Adipose tissue (tissue), 3 donors: ENCODE measurements at regions not wholly inside any gene's neighbourhood (a gene's known extent, or its start where the extent isn't known, plus 50 kb on each side); places are given as distances from the start of the nearest gene placed in this dataset.
"Not testable (repeated sequence)": the region's sequence is repeated elsewhere in the genome, so short reads cannot be mapped to it uniquely, and the experiment has no call there.

Experiments used
- H3K27ac ChIP-seq: one replicate; pipeline ENCODE4 v1.5.1; 2013; ENCODE audit warnings: low read depth, low read length
- WGBS, 3 donors: extraction: QIAGEN DNeasy Blood & Tissue Kit; methylation state at CpG; one replicate each; pipeline ENCODE4 v1.1.7; 2013; 5-methylcytosine and 5-hydroxymethylcytosine counted together
- donor health status: healthy with polysubstance abuse.
- donor health status: Bipolar disorder and iron deficiency.
- donor health status: healthy.

GRCh38 chr20:4490606-4491280, 195.5 kb upstream of the PRNP start:
- 44 to 51% (median 49%) methylated on average over 6 of the region's 6 CpGs for WGBS, 3 donors
- no peak overlapping the region for H3K27ac ChIP-seq

DNA sequence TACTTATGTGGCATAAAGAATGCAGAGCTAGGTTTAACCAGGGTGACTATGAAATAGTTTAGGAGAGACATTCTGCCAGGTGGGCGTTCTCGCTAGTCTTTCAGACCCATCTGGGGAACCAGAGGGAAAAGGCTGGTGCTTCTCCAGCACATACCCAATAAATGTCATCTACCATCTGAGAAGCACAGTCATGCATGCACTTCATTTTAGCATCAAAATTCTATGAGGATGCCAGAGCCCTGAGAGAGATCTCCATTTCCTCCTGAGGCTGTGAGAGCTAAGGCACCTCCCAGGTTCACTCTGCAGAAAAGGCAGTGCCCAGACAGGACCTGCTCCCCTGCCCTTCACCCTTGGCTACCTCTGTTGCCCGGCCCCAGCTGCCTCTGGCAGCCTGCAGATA, 196.2 kb upstream of the PRNP start:
- no peak overlapping the region for H3K27ac ChIP-seq
- 76 to 96% (median 85%) methylated on average over 3 of the region's 3 CpGs for WGBS, 3 donors

DNA sequence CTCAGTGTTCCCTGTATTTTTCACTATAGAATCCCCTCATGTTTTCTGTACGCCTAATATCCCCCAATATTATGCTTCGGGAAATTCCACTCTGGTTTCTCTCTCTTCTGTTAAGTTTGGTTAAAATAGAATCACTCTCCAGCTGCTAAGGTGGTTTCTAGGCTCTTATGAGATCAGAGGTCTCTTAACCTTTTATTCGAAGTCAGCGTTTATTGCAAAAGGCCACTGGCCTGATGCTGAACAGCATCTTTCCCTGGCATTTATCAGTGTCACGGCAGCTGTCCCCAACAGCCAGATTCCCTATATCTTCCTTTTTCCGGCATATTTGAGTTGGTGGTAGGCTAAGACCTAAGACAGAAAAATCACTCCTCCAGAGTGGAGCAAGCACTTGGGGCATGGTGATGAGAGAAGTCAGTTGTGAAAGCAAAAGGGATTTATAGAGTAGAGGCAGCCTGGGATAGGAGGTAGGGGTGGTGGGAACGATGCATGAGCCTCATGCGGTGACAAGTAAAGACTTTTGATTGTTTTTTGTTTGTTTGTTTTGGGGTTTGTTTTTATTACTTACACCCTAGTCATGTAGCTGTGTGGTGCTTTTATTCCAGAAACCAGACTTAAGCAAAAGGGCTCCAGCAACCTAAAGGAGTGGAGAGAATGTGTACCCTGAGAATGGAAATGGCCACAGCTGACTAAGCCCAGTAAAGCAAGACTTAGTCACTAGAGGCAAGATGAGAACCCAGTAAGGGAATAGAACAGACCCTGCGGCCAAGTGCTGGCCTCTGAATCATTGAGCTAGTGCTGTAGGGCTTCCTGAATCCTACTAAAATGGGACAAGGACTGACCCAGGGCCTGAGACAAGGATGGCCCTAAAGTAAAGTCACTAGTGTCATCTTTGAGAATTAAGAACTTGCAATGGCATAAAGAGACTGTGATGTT, 197.6 kb upstream of the PRNP start:
- 77 to 92% (median 91%) methylated on average over 9 of the region's 9 CpGs for WGBS, 3 donors
- no peak overlapping the region for H3K27ac ChIP-seq

- WGBS, 3 donors = 57 to 59% (median 59%) methylated on average over 5 of the region's 5 CpGs
- no peak overlapping the region for H3K27ac ChIP-seq
These were observed 201.8 kb upstream of the PRNP start for GRCh38 chr20:4484379-4484997.

DNA sequence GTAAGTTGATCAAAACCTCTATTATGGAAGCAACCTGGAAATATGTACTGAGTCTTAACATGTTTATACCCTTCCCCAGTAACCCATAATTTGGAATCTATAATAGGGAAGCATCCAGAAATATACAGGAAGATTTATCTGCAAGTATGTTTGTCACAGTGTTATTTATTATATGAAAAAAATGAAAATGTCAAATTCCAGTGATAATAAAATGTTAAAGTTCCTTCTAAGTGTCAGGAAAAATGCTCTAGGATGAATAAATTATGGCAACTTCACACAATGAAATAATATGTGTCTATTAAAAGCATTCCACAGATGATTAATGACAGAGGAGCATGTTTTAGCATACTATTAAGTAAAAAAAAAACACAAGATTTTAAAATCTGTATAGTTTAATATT, 202.3 kb upstream of the PRNP start:
- no peak overlapping the region for H3K27ac ChIP-seq

DNA sequence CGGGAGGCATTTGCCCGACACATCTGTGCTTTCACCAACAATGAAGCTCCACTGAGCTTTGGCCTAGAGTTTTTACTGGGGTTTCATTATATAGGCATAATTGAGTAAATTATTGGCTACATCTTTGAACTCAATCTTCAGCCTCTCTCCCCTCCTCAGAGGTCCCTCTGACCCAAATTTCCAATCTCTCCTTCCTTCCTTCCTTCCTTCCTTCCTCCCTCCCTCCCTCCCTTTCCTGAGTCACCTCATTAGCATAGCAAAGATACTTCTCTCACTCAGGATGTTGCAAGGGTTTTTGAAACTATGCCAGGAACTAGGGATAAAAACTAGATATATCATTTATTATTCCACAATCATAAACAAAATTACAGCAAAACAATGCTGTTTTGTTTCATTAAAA, 202.8 kb upstream of the PRNP start:
- WGBS, 3 donors = 64 to 90% (median 76%) methylated on average over 2 of the region's 2 CpGs
- no peak overlapping the region for H3K27ac ChIP-seq

DNA sequence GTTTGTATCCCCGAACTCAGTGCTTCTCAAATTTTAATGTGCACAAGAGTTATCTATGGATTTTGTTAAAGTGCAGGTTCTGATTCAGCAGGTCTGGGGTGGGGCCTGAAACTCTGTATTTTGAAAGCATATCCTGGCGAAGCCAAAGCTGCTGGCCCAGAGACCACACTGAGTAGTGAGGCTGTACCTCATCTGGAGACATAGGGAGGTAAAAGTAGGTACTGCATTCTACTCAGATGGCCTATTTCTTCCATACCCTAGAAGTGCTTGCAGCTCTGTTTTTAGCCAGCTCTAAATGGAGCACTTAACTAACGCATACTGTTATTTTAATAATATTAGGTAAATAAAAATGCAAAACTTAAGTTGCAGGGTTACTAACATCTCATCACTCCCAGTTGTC, 206.2 kb upstream of the PRNP start:
- 67 to 94% (median 82%) methylated on average over 3 of the region's 3 CpGs for WGBS, 3 donors
- no peak overlapping the region for H3K27ac ChIP-seq

DNA sequence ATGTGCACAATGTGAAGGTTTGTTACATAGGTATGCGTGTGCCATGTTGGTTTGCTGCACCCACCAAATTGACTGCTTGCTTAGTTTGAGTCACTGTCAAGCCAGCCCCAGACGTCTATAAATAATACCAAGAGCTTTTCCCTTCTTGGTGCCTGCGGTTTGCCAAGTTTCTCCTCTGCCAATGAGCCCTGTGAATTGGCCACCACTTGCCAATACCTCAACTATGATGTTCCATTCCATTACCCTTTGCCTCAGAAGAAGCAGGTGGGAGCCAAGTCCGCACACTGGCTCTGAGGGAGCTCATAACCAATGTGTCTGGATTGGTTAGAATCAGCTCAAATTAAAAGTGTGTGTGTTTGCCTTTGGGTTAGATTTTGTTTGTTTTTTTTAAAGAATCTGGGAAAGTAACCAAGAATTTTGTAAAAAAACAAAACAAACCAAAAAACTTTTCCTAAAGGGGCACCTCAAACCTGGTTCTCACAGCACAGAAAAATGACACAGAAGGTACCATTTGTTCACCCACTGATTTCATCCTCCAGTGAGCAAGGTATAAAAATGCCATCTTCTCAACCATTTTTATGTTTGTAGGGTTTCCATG, 209.3 kb upstream of the PRNP start:
- no peak overlapping the region for H3K27ac ChIP-seq
- 68 to 83% (median 75%) methylated on average over 4 of the region's 4 CpGs for WGBS, 3 donors

- WGBS, 3 donors = 64 to 83% (median 69%) methylated on average over 2 of the region's 2 CpGs
- no peak overlapping the region for H3K27ac ChIP-seq
These were observed 213.3 kb upstream of the PRNP start for GRCh38 chr20:4472906-4473305.

DNA sequence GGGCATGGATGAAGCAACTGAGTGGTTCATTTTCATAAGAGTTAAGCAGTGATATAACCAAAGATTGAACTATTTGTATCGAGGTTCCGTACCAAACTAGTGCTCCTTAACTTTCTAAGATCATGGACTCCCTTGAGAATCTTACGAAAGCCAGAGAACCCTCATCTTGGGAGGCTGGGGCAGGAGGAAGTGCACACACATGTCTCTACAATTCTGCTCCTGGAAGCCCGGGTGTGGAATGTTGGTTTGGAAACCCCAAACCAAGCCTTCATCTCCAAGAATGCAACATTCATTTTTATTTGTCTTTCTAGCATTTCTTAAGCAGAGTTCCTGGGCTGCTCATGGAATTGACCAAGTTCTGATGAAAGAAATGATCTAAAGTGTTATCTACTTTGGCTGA, 215.0 kb upstream of the PRNP start:
- no peak overlapping the region for H3K27ac ChIP-seq
- WGBS, 3 donors = 63 to 90% (median 89%) methylated on average over 4 of the region's 4 CpGs

GRCh38 chr20:4470375-4470774, 215.9 kb upstream of the PRNP start:
- WGBS, 3 donors = 39 to 43% (median 42%) methylated on average over 3 of the region's 3 CpGs

GRCh38 chr20:4469910-4470309, 216.3 kb upstream of the PRNP start:
- H3K27ac ChIP-seq = no peak overlapping the region
- WGBS, 3 donors = 44 to 66% (median 58%) methylated on average over 4 of the region's 4 CpGs

More at GRCh38 chr20:4470375-4470774, 215.9 kb upstream of the PRNP start:
- H3K27ac ChIP-seq = no peak overlapping the region

DNA sequence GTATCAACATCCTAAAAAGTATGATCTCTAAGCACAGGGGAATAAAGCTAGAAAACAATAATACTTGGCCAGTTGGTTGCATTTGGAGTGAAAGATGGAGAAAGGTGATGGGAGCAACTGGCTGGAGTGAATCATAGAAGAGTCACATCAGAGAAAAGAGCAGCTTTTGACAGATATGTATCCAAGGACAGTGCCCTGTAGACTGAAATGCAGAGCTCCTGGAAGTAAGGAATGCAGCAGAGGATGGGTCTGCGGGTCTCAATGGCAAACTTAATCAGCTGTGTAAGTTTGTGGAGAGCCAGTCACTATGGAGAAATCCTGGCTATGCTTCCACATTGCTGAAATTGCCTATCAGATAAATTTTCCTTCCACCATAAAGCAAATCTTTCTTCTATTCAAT, 218.1 kb upstream of the PRNP start:
- H3K27ac ChIP-seq = no peak overlapping the region
- WGBS, 3 donors = 88 to 100% (median 90%) methylated on average over 1 of the region's 1 CpG

GRCh38 chr20:4465855-4466545, 216.9 kb upstream of the ADRA1D start:
- H3K27ac ChIP-seq = no peak overlapping the region
- 53 to 70% (median 66%) methylated on average over 4 of the region's 4 CpGs for WGBS, 3 donors

DNA sequence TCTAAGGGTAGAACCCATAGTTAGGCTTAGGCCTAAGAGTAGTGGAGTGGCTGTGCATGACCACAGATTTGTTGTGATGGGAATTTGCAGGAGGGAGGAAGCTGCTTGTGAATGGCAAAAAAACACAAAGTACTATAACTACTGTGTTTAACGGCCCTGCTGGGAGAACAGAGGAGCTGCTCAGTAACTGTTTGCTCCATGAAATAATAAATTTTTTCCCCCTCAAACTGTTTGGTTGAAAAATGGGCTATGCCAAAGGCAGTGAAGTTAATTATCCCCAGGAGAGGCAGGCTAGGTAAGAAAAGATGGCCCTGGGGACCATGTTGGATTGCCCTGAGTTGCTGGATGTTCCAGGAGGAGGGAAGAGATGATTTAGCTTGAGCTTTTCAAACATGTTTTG, 216.1 kb upstream of the ADRA1D start:
- whole genome bisulfite sequencing, 3 donors = 47 to 65% (median 58%) methylated on average over 1 of the region's 1 CpG
- H3K27ac ChIP-seq = no peak overlapping the region

- not testable (repeated sequence) for H3K27ac ChIP-seq
- WGBS, 3 donors = 43 to 74% (median 67%) methylated on average over 1 of the region's 1 CpG
These were observed 213.7 kb upstream of the ADRA1D start for GRCh38 chr20:4462801-4463200.

DNA sequence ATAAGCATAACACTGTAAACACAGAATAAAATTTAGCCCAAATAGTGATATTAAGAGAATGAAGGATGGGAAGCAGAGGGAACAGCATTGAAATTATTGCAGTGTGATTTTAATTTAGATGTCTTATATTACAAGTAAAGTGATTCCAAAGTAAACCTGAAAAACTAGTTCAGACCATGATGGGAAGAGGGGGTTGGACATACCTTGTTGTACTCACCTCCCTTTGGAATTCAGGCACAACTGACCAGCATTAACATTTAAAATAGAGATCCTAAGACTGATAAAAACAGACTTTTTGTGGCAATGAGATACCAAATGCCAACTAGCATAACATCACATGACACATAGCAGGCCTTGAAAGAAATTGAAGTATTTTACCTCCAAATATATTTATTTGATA, 210.0 kb upstream of the ADRA1D start:
- no peak overlapping the region for H3K27ac ChIP-seq
